Vagina (tissue), 2 donors: ENCODE measurements at regions not wholly inside any gene's neighbourhood (a gene's known extent, or its start where the extent isn't known, plus 50 kb on each side); places are given as distances from the start of the nearest gene placed in this dataset.

ENCODE experiments used
- DNase-seq, 2 donors: peaks; one replicate each; pipeline ENCODE4 v3.0.0-alpha.2; 2017; ENCODE audit errors: extremely low spot score in 2 of 2
- H3K27ac ChIP-seq: fragments of 200-600 bp; sonication (generic); one replicate; pipeline ENCODE4 v1.5.1; 2019
- H3K27me3 ChIP-seq: fragments of 200-600 bp; sonication (generic); one replicate; pipeline ENCODE4 v1.5.1; 2019
- H3K36me3 ChIP-seq, 2 donors: fragments of 200-600 bp; sonication (generic); one replicate each; pipeline ENCODE4 v1.5.1; 2017 to 2019
- H3K4me1 ChIP-seq: fragments of 200-600 bp; sonication (generic); one replicate; pipeline ENCODE4 v1.5.1; 2019
- H3K4me3 ChIP-seq, 2 donors: fragments of 200-600 bp; sonication (generic); 1 replicate in 1 of 2; 2 replicates in 1 of 2; pipeline ENCODE4 v1.5.1; 2016 to 2019
- H3K9me3 ChIP-seq: fragments of 200-600 bp; sonication (generic); one replicate; pipeline ENCODE4 v1.5.1; 2019
- POLR2A ChIP-seq, 2 donors: fragments of 450-650 bp; IDR thresholded peaks; one replicate each; pipeline ENCODE4 v1.6.1; 2017; ENCODE audit warnings: antibody characterized with exemption in 2 of 2, mild to moderate bottlenecking in 2 of 2, moderate library complexity in 2 of 2
- POLR2AphosphoS5 ChIP-seq, 2 donors: sonication (generic); formaldehyde crosslinking; IDR thresholded peaks; one replicate each; pipeline ENCODE4 v1.9.0; 2017; ENCODE audit warnings: antibody characterized with exemption in 2 of 2, mild to moderate bottlenecking in 2 of 2, low read depth in 1 of 2; ENCODE audit not compliant: insufficient read depth in 1 of 2
- intact Hi-C: fragments of 100-400 bp; cut with DNase I; formaldehyde crosslinking; loops from one replicate; pipeline ENCODE4 v1.15.1; 2023
- TF ChIP-seq, protein P1 (sequence below), 3 experiments: fragments of 450-650 bp in 2 of 3; fragments of 200-600 bp in 1 of 3; sonication (generic) in 1 of 3; IDR thresholded peaks; one replicate each; pipeline ENCODE4 v1.5.1; 2017 to 2019; ENCODE audit warnings: antibody characterized with exemption in 3 of 3, mild to moderate bottlenecking in 2 of 3, moderate library complexity in 2 of 3

- Histone ChIP-seq H3K27me3 (no peaks in the 10 kb centered on the region), H3K9me3 (no peaks in the 10 kb centered on the region), H3K4me1 (no peaks in the 10 kb centered on the region), H3K27ac (no peak overlapping the region), H3K4me3 (no peak overlapping the region), H3K36me3 (no peaks in the 10 kb centered on the region)
- TF ChIP-seq POLR2A (IDR thresholded peaks at IDR 0.05): no peak
- no peak for TF ChIP-seq POLR2AphosphoS5 (IDR thresholded peaks at IDR 0.05; ENCODE audit: insufficient read depth in 1 of 2, low read depth in 1 of 2)
- TF ChIP-seq, protein P1, sequence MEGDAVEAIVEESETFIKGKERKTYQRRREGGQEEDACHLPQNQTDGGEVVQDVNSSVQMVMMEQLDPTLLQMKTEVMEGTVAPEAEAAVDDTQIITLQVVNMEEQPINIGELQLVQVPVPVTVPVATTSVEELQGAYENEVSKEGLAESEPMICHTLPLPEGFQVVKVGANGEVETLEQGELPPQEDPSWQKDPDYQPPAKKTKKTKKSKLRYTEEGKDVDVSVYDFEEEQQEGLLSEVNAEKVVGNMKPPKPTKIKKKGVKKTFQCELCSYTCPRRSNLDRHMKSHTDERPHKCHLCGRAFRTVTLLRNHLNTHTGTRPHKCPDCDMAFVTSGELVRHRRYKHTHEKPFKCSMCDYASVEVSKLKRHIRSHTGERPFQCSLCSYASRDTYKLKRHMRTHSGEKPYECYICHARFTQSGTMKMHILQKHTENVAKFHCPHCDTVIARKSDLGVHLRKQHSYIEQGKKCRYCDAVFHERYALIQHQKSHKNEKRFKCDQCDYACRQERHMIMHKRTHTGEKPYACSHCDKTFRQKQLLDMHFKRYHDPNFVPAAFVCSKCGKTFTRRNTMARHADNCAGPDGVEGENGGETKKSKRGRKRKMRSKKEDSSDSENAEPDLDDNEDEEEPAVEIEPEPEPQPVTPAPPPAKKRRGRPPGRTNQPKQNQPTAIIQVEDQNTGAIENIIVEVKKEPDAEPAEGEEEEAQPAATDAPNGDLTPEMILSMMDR (IDR thresholded peaks at IDR 0.05): no peak
- DNase-seq: peak in 1 of 2 donors; percentile 58
- intact Hi-C loops: no loop called here
Measured at GRCh38 chr7:155973451-155973997, 161.3 kb upstream of the SHH start.

DNA sequence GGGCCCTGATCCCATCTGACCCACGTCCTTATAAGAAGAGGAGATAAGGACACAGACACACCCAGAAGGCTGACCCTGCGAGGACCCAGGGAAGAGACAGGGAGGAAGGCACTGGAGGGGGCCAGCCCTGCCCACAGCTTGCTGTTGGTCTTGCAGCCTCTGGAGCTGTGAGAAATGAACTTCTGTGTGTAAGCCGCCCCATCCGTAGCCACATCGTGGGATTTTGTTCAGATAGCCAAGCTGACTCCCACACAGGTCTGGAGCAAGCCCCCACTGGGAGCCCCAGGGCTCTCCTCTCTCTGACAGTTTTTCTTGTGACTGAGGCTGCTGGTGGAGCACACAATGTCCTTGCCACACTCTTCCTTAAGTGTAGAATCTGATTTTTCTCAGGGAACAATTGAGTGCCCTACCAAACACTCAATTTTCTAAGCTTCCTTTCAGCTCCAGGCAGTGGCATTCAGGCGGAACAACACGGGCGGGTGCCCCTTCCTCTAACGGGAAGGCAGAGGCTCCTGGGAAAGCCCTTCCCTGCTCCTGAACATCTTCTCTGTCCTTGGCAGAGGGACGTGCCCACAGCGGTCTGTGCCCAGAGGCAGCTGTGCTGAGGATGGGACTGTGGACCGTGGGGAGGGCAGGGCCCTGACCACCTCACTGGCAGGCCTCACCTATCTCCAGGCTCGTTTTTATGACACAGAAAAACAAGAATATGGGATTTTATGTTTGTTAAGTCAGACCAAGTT, 160.6 kb upstream of the SHH start:
- no peaks in the 10 kb centered on the region for H3K27me3 ChIP-seq
- DNase-seq: peak in 1 of 2 donors; percentile 77
- H3K4me1 ChIP-seq: no peaks in the 10 kb centered on the region
- H3K4me3 ChIP-seq: no peak overlapping the region
- H3K27ac ChIP-seq: no peak overlapping the region
- intact Hi-C loops: no loop called here
- H3K9me3 ChIP-seq: no peaks in the 10 kb centered on the region
- TF ChIP-seq, protein P1 (IDR thresholded peaks at IDR 0.05): no peak
- no peak for TF ChIP-seq POLR2AphosphoS5 (IDR thresholded peaks at IDR 0.05; ENCODE audit: insufficient read depth in 1 of 2, low read depth in 1 of 2)
- TF ChIP-seq POLR2A (IDR thresholded peaks at IDR 0.05): no peak
- H3K36me3 ChIP-seq: no peaks in the 10 kb centered on the region

DNA sequence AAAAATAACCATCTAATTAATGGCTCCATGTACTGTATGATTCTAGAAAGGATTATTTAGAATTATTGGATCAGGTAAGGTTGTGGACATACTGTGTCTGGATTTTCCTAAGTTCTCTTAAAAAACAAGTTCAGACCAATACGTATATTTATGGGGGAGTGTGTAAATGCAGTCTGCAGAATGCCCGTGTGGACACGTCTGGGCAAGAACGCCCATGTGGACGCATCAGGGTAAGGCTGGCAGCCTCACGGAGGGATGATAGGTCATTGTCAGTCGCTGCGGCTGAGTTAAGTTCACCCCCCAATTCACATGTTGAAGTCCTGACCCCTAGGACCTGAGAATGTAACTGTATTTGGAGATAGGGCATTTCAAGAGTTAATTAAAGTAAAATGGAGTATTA, 160.0 kb upstream of the SHH start:
- Histone ChIP-seq H3K4me1 (no peaks in the 10 kb centered on the region), H3K27ac (no peak overlapping the region), H3K36me3 (no peaks in the 10 kb centered on the region), H3K4me3 (no peak overlapping the region), H3K9me3 (no peaks in the 10 kb centered on the region), H3K27me3 (no peaks in the 10 kb centered on the region)
- intact Hi-C loops: no loop called here
- TF ChIP-seq POLR2A (IDR thresholded peaks at IDR 0.05) (no peak), POLR2AphosphoS5 (IDR thresholded peaks at IDR 0.05; ENCODE audit: insufficient read depth in 1 of 2, low read depth in 1 of 2) (no peak)
- TF ChIP-seq, protein P1 (IDR thresholded peaks at IDR 0.05): no peak
- no peak for DNase-seq

DNA sequence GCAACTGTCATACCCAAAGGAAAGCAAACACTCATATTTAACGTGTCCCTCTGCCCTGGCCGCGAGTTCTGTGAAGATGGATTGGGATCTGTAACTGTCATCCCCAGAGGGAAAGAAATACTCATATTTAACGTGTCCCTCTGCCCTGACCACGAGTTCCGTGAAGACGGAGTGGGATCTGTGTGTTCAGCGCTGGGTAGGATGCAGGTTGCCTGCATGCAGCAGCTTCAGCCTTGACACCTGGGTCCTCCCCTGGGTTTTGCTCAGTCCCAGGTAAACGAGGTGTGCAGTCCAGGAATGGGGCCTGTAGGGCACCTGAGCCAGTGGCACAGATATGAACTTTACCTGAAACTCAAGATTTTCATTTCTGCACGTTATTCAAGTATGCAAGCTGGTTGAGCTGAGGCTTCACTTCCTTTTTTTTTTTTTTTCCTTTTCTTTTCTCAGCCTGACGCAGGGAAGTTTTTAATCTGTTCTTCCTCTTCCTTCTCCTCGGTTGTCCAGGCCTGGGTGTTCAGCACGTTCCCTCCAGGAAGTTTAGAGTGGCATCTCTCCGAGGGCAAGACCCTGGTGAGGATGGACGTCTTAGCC, 159.0 kb upstream of the SHH start:
- intact Hi-C loops: no loop called here
- Histone ChIP-seq H3K4me1 (no peaks in the 10 kb centered on the region), H3K4me3 (no peak overlapping the region), H3K36me3 (no peaks in the 10 kb centered on the region), H3K9me3 (no peaks in the 10 kb centered on the region), H3K27me3 (no peaks in the 10 kb centered on the region), H3K27ac (no peak overlapping the region)
- DNase-seq: peak in 1 of 2 donors; percentile 42
- TF ChIP-seq, protein P1 (IDR thresholded peaks at IDR 0.05): no peak
- TF ChIP-seq POLR2AphosphoS5 (IDR thresholded peaks at IDR 0.05; ENCODE audit: insufficient read depth in 1 of 2, low read depth in 1 of 2) (no peak), POLR2A (IDR thresholded peaks at IDR 0.05) (no peak)
